ENCODE measurements at regions not wholly inside any gene's neighbourhood (a gene's known extent, or its start where the extent isn't known, plus 50 kb on each side); places are given as distances from the start of the nearest gene placed in this dataset.

GRCh38 chr2:23069923-23070322, 315.1 kb upstream of the KLHL29 start:
- no peak for TF ChIP-seq EZH2phosphoT487 (IDR thresholded peaks at IDR 0.05; ENCODE audit: low read depth)
- TF ChIP-seq, protein P1, sequence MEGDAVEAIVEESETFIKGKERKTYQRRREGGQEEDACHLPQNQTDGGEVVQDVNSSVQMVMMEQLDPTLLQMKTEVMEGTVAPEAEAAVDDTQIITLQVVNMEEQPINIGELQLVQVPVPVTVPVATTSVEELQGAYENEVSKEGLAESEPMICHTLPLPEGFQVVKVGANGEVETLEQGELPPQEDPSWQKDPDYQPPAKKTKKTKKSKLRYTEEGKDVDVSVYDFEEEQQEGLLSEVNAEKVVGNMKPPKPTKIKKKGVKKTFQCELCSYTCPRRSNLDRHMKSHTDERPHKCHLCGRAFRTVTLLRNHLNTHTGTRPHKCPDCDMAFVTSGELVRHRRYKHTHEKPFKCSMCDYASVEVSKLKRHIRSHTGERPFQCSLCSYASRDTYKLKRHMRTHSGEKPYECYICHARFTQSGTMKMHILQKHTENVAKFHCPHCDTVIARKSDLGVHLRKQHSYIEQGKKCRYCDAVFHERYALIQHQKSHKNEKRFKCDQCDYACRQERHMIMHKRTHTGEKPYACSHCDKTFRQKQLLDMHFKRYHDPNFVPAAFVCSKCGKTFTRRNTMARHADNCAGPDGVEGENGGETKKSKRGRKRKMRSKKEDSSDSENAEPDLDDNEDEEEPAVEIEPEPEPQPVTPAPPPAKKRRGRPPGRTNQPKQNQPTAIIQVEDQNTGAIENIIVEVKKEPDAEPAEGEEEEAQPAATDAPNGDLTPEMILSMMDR (IDR thresholded peaks at IDR 0.05; ENCODE audit: low read depth, low read length) = no peak
